Glomerular endothelial cell (primary cell): ENCODE measurements at regions not wholly inside any gene's neighbourhood (a gene's known extent, or its start where the extent isn't known, plus 50 kb on each side); places are given as distances from the start of the nearest gene placed in this dataset.
A peak's percentile ranks its signal among the peaks of the same experiment; 100 is the strongest.

Experiments used
- DNase-seq: peaks from one replicate; pipeline ENCODE4 v3.0.0-alpha.2; 2011; ENCODE audit warnings: low read depth, low spot score; ENCODE audit errors: extremely low read depth

DNA sequence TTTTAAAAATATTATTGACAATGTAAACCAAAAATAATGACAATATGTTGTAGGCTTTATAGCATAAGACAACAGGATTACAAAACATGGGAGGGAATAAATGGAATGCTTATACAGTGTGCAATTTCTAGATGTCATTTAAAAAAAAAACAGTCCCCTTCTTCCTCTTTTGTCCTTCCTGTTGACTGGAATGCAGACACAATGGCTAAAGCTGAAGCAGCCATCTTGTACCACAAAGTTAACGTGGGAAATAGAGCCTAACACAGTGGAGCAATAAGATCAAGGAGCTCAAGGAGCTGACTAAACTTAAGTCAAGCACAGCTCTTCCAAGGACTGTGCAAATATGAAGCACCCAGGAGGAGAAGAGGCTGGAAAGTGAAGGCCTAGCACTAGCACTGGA lies 208.1 kb downstream of the ARHGAP12 start:
- DNase-seq: no peak

- no peak for DNase-seq
These were observed 219.2 kb downstream of the ARHGAP12 start for GRCh38 chr10:31709476-31709875.

DNA sequence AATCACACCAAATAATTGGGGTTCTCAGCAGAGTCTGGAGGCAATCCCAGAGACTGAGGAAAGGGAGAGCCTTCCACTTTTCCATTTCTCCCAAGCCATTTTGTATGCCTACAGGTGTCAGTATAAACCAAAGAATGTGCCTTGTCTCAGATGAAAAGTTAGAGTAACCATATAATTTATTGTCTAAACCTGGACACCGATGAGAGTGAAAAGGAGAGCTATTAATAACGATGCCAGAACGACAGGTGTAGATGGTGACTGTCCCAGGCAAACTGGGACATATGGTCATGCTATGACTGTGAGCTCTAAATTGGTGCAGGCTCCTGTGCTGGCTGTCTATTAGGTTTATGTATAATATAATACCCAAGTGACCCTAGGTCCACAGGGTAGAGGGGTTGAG lies 219.6 kb downstream of the ARHGAP12 start:
- DNase-seq: no peak

GRCh38 chr10:31708474-31708873 lies 220.2 kb downstream of the ARHGAP12 start:
- no peak for DNase-seq

- peak; percentile 72 for DNase-seq
These were observed 220.6 kb downstream of the ARHGAP12 start for GRCh38 chr10:31708046-31708445.

- DNase-seq: peak; percentile 87
These were observed 221.3 kb downstream of the ARHGAP12 start for GRCh38 chr10:31707093-31708039.

DNA sequence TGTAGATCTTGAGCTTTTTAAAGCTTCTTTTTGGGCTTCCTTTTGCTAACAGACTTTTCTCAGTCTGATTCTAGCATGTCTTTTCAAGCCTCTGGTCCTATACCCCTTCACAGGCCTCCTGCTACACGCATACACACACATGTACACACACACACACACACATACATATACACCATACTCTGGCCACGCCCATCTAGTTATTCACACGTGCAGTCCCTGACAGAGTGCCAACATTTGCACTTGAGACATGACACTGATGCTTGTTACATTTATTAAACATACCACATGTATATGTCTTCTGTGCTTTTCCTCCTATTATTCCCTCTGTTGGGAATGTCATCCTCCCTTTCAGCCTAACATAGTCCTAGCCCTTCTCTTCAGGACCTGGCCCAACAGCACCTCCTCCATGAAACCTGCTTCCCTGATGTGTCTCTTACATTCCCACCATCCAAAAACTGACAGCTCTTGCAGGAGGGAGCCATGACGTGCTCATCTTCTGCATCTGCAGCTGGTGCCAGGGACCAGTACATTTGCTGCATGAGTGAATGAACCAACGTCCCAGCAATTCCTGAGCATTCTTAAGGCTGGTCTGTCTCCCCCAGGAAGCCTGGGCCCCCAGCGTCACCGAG lies 222.1 kb downstream of the ARHGAP12 start:
- DNase-seq: no peak

GRCh38 chr10:31705136-31705535 lies 223.5 kb downstream of the ARHGAP12 start:
- DNase-seq: no peak

- no peak for DNase-seq
These were observed 224.4 kb downstream of the ARHGAP12 start for GRCh38 chr10:31704195-31704594.

DNA sequence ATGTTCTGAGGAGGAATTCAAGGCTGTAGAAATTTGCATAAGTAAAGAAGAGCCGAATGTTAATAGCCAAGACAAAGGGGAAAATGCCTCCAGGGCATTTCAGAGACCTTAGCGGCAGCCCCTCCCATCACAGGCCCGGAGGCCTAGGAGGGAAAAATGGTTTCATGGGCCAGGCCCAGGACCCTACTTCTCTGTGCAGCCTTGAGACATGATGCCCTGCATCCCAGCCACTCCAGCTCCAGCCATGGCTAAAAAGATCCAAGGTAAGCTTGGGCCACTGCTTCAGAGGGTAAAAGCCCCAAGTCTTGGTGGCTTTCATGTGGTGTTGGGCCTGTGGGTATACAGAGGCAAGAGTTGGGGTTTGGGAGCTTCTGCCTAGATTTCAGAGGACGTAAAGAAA lies 225.7 kb downstream of the ARHGAP12 start:
- no peak for DNase-seq

- DNase-seq: no peak
These were observed 226.6 kb downstream of the ARHGAP12 start for GRCh38 chr10:31702005-31702404.

- no peak for DNase-seq
These were observed 227.1 kb downstream of the ARHGAP12 start for GRCh38 chr10:31701546-31701945.

- DNase-seq: peak; percentile 69
These were observed 228.4 kb downstream of the ARHGAP12 start for GRCh38 chr10:31700181-31700611.

GRCh38 chr10:31698181-31698830 lies 230.3 kb downstream of the ARHGAP12 start:
- DNase-seq: peak; percentile 75

DNA sequence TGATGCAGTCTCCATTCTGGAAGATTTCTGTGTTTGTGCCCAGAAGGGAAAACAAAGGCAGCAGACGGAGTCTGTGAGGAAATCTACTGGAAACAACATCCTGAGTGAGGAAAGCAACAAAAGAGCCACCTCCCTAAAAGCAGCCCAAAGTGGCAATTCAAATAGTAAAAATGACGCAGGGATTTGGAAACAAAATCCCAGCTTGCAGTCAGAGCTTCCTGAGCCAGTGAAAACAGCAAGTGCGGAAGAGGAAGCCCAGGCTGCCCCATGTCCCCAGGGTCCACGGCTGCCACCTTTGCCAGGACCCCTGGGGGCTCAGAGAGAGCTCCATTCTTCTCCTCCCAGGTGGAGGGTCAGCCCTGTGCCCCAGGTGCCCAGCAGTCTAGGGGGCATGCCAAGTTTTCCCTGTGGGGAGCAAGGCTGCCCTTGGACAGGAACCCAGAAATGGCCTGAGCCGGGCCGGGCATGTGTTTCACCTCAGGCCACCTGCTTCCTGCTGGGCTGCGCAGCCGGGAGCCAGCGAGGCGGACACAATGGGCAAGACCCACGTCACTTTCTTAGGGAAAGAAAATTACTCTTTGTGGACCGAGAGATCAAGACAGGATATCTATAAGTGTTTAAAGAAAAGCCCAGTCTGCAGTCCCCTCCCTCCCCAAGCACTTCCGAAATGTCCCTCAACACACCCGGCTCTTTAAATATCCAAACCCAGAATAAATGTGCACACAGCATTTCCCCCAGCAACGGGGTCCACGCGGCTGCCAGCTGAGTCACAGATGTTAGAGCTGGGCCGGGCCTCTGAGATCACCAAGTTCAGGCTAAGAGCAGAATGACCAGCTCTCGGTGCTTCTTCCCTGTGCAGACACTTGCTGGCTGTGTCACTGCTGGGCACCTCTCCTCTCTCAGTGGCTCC lies 231.1 kb downstream of the ARHGAP12 start:
- DNase-seq: peak; percentile 94

- no peak for DNase-seq
These were observed 233.4 kb downstream of the ARHGAP12 start for GRCh38 chr10:31694929-31695837.

- DNase-seq: no peak
These were observed 234.4 kb downstream of the ARHGAP12 start for GRCh38 chr10:31694126-31694685.

DNA sequence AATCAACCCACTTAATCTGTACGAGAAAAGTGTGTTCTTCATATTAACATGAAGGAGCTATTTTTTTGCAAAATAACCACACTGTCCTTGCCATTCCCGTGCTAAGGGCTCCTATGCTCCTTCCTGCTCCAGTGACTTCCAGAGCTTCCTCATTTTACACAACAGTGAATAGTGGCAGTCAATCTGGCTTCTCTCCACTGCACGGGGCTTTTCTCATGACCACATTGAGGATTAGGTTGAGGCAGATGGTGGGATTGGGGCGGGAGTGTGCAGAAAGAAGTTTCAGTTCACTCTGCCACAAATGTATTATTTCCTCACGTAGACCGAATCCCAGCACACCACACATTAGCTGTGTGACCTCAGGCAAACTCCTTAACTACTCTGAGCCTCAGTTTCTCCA lies 235.1 kb downstream of the ARHGAP12 start:
- DNase-seq: no peak

- DNase-seq: no peak
These were observed 239.4 kb downstream of the ARHGAP12 start for GRCh38 chr10:31689233-31689632.
